GM23248 (cell line): ENCODE measurements at regions not wholly inside any gene's neighbourhood (a gene's known extent, or its start where the extent isn't known, plus 50 kb on each side); places are given as distances from the start of the nearest gene placed in this dataset.

Source experiments
- EZH2 ChIP-seq: fragments of 200-600 bp; sonication (generic); IDR thresholded peaks from 2 replicates; pipeline ENCODE4 v1.6.1; 2018; ENCODE audit warnings: antibody characterized with exemption, mild to moderate bottlenecking; ENCODE audit not compliant: insufficient read depth, poor library complexity, severe bottlenecking
- EZH2phosphoT487 ChIP-seq: fragments of 200-600 bp; sonication (generic); IDR thresholded peaks from 2 replicates; pipeline ENCODE4 v1.6.1; 2018; ENCODE audit warnings: antibody characterized with exemption, moderate library complexity, mild to moderate bottlenecking, low read depth; ENCODE audit not compliant: insufficient read depth

GRCh38 chr3:72665103-72665502, 183.1 kb downstream of the SHQ1 start:
- no peak for TF ChIP-seq EZH2
- TF ChIP-seq EZH2phosphoT487 = no peak
